AG04450 (cell line): ENCODE measurements at regions not wholly inside any gene's neighbourhood (a gene's known extent, or its start where the extent isn't known, plus 50 kb on each side); places are given as distances from the start of the nearest gene placed in this dataset.
"Not testable (repeated sequence)": the region's sequence is repeated elsewhere in the genome, so short reads cannot be mapped to it uniquely, and the experiment has no call there.

Experiments used
- CTCF ChIA-PET: fragments of 300-600, 350-600 bp; formaldehyde crosslinking; extraction: SDS; loops from one replicate; lab custom pipeline; 2022; ENCODE audit warnings: antibody characterized with exemption, inconsistent platforms; lab: Charles Lee
- POLR2A ChIA-PET: fragments of 350-600 bp; formaldehyde crosslinking; extraction: SDS; loops from one replicate; lab custom pipeline; 2021; ENCODE audit warnings: antibody characterized with exemption, inconsistent platforms; lab: Yijun Ruan, JAX
- DNase-seq: peaks from one replicate; pipeline ENCODE4 v3.0.0-alpha.2; 2011; ENCODE audit warnings: low read depth, low spot score
- H3K27ac ChIP-seq: one replicate; pipeline ENCODE4 v1.5.1; 2012; ENCODE audit warnings: low read depth, low read length, control low read depth
- H3K27me3 ChIP-seq: one replicate; pipeline ENCODE4 v1.6.0; 2012; ENCODE audit warnings: low read length; ENCODE audit not compliant: control insufficient read depth, insufficient read depth
- H3K4me3 ChIP-seq: 2 replicates; pipeline ENCODE4 v1.5.1; 2011; ENCODE audit warnings: mild to moderate bottlenecking, low read depth, low read length, control low read depth
- H3K9me3 ChIP-seq: 2 replicates; pipeline ENCODE4 v1.5.1; 2012; ENCODE audit warnings: low read length; ENCODE audit not compliant: control insufficient read depth, insufficient read depth
- TF ChIP-seq, protein P1 (sequence below): IDR thresholded peaks from 2 replicates; pipeline ENCODE4 v1.5.1; 2011; ENCODE audit warnings: low read depth, low read length, control low read depth, inconsistent platforms

- TF ChIP-seq, protein P1, sequence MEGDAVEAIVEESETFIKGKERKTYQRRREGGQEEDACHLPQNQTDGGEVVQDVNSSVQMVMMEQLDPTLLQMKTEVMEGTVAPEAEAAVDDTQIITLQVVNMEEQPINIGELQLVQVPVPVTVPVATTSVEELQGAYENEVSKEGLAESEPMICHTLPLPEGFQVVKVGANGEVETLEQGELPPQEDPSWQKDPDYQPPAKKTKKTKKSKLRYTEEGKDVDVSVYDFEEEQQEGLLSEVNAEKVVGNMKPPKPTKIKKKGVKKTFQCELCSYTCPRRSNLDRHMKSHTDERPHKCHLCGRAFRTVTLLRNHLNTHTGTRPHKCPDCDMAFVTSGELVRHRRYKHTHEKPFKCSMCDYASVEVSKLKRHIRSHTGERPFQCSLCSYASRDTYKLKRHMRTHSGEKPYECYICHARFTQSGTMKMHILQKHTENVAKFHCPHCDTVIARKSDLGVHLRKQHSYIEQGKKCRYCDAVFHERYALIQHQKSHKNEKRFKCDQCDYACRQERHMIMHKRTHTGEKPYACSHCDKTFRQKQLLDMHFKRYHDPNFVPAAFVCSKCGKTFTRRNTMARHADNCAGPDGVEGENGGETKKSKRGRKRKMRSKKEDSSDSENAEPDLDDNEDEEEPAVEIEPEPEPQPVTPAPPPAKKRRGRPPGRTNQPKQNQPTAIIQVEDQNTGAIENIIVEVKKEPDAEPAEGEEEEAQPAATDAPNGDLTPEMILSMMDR: no peak
- DNase-seq: no peak
- Histone ChIP-seq H3K27ac (no peak overlapping the region), H3K27me3 (no peaks in the 10 kb centered on the region), H3K4me3 (no peak overlapping the region), H3K9me3 (peaks cover 19% of the 10 kb centered on the region)
- ChIA-PET CTCF (no interaction called here), POLR2A (no interaction called here)
Measured at GRCh38 chr12:33052141-33053051, 155.8 kb upstream of the PKP2 start.

DNA sequence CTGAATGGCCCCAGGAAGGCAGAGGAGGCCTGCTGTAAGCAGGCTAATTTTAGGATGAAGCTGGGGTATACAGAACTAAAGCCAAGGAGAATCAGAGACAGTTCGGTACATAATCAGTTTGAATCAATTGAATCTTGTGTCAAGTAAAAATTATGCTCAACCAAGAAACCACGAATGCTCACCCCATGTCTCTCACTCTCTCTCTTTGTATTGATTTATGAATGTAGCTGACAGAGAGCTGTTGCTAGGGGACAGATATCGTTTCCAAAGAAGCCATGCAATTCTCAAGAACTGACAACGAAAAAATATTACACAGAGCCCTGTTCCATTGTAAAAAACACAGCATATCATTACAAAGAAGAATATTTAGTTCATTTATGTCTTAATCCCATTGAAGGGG, 151.1 kb upstream of the PKP2 start:
- DNase-seq: no peak

GRCh38 chr12:33044447-33044846, 147.9 kb upstream of the PKP2 start:
- TF ChIP-seq, protein P1: no peak
- H3K9me3 ChIP-seq: 0 out of 2 replicates have a peak, but pooled peaks cover 2% of the 10 kb centered on the region
- ChIA-PET CTCF (no interaction called here), POLR2A (no interaction called here)
- no peaks in the 10 kb centered on the region for H3K27me3 ChIP-seq
- no peak overlapping the region for H3K4me3 ChIP-seq
- H3K27ac ChIP-seq: no peak overlapping the region
- no peak for DNase-seq

More for the DNA sequence above, 151.1 kb upstream of the PKP2 start:
- CTCF ChIA-PET: no interaction called here
- TF ChIP-seq, protein P1: no peak
- Histone ChIP-seq H3K9me3 (peaks cover 10% of the 10 kb centered on the region), H3K27me3 (no peaks in the 10 kb centered on the region), H3K27ac (no peak overlapping the region), H3K4me3 (no peak overlapping the region)
- POLR2A ChIA-PET: no interaction called here

- ChIA-PET POLR2A (no interaction called here), CTCF (no interaction called here)
- Histone ChIP-seq H3K27me3 (no peaks in the 10 kb centered on the region), H3K4me3 (no peak overlapping the region), H3K27ac (no peak overlapping the region), H3K9me3 (no peaks in the 10 kb centered on the region)
- TF ChIP-seq, protein P1: no peak
- no peak for DNase-seq
Measured at GRCh38 chr12:33041562-33041961, 145.0 kb upstream of the PKP2 start.

DNA sequence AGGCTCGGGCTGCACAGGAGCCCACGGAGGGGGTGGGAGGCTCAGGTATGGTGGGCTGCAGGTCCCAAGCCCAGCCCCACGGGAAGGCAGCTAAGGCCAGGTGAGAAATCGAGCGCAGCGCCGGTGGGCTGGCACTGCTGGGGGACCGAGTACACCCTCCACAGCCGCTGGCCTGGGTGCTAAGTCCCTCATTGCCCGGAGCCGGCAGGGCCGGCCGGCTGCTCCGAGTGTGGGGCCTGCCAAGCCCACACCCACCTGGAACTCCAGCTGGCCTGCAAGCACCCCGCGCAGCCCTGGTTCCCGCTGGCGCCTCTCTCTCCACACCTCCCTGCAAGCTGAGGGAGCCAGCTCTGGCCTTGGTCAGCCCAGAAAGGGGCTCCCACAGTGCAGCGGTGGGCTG, 137.4 kb upstream of the PKP2 start:
- H3K27ac ChIP-seq, POLR2A ChIA-PET, H3K9me3 ChIP-seq, CTCF ChIA-PET, DNase-seq, H3K4me3 ChIP-seq, H3K27me3 ChIP-seq: not testable (repeated sequence)
